ENCODE measurements at regions not wholly inside any gene's neighbourhood (a gene's known extent, or its start where the extent isn't known, plus 50 kb on each side); places are given as distances from the start of the nearest gene placed in this dataset.

- no peak for TF ChIP-seq CTCF (IDR thresholded peaks at IDR 0.05)
- no peak for TF ChIP-seq POLR2A (IDR thresholded peaks at IDR 0.05)
These were observed 204.6 kb downstream of the TRIB2 start for GRCh38 chr2:12921321-12921720.

Data from Peyer's patch (tissue), 4 donors.